CD14-positive monocyte (primary cell): ENCODE measurements at regions not wholly inside any gene's neighbourhood (a gene's known extent, or its start where the extent isn't known, plus 50 kb on each side); places are given as distances from the start of the nearest gene placed in this dataset.

Experiments
- DNase-seq, 3 donors: peaks; one replicate each; pipeline ENCODE4 v3.0.0-alpha.2; 2011 to 2022
- H2AFZ ChIP-seq: 2 replicates; pipeline ENCODE4 v1.6.0; 2012; ENCODE audit warnings: mild to moderate bottlenecking, low read depth, low read length, inconsistent platforms; ENCODE audit not compliant: insufficient read depth, poor library complexity, severe bottlenecking
- H3K27ac ChIP-seq, 2 donors: 1 replicate in 1 of 2; 2 replicates in 1 of 2; pipeline ENCODE4 v1.5.1; 2012 to 2013; ENCODE audit warnings: low read length in 2 of 2, control low read depth in 1 of 2, inconsistent platforms in 1 of 2, low read depth in 1 of 2, mild to moderate bottlenecking in 1 of 2
- H3K27me3 ChIP-seq, 2 donors: one replicate each; pipeline versions ENCODE4 v1.6.0 to v1.6.1; 2011 to 2013; ENCODE audit warnings: low read length in 2 of 2; ENCODE audit not compliant: control insufficient read depth in 2 of 2, insufficient read depth in 2 of 2
- H3K36me3 ChIP-seq, 2 donors: replicated peaks in 1 of 2; 1 replicate in 1 of 2; 2 replicates in 1 of 2; pipeline versions ENCODE4 v1.5.1 to v1.6.1; 2012 to 2013; ENCODE audit warnings: low read length in 2 of 2, control low read depth in 1 of 2, inconsistent platforms in 1 of 2, mild to moderate bottlenecking in 1 of 2; ENCODE audit not compliant: insufficient read depth in 2 of 2, control insufficient read depth in 1 of 2
- H3K4me1 ChIP-seq, 2 donors: 1 replicate in 1 of 2; 2 replicates in 1 of 2; pipeline versions ENCODE4 v1.5.1 to v1.6.1; 2012 to 2013; ENCODE audit warnings: low read length in 2 of 2, control low read depth in 1 of 2, inconsistent platforms in 1 of 2, mild to moderate bottlenecking in 1 of 2, moderate library complexity in 1 of 2; ENCODE audit not compliant: insufficient read depth in 2 of 2, control insufficient read depth in 1 of 2
- H3K4me2 ChIP-seq: replicated peaks from 2 replicates; pipeline ENCODE3; 2012; ENCODE audit warnings: low read length, moderate library complexity, mild to moderate bottlenecking; ENCODE audit not compliant: poor library complexity, severe bottlenecking; ENCODE audit errors: extremely low read depth
- H3K4me3 ChIP-seq, 3 experiments: fragments of 200-600 bp in 1 of 3; sonication (generic) in 1 of 3; replicated peaks in 1 of 3; 1 replicate in 2 of 3; 2 replicates in 1 of 3; pipeline ENCODE4 v1.5.1; 2011 to 2013; ENCODE audit warnings: low read length in 3 of 3, mild to moderate bottlenecking in 3 of 3, control low read depth in 2 of 3, low read depth in 2 of 3, inconsistent platforms in 1 of 3, moderate library complexity in 1 of 3
- H3K79me2 ChIP-seq: 2 replicates; pipeline ENCODE4 v1.6.0; 2012; ENCODE audit warnings: mild to moderate bottlenecking, control low read depth, inconsistent platforms, low read length, moderate library complexity; ENCODE audit not compliant: insufficient read depth
- H3K9ac ChIP-seq: 2 replicates; pipeline ENCODE4 v1.6.0; 2017; ENCODE audit warnings: low read length, mild to moderate bottlenecking; ENCODE audit not compliant: insufficient read depth, poor library complexity, severe bottlenecking
- H3K9me3 ChIP-seq, 2 donors: replicated peaks in 1 of 2; 1 replicate in 1 of 2; 2 replicates in 1 of 2; pipeline versions ENCODE4 v1.5.1 to v1.6.1; 2012 to 2013; ENCODE audit warnings: low read length in 2 of 2, control low read depth in 1 of 2; ENCODE audit not compliant: control insufficient read depth in 1 of 2, insufficient read depth in 1 of 2
- H4K20me1 ChIP-seq: 2 replicates; pipeline ENCODE4 v1.6.0; 2012; ENCODE audit warnings: mild to moderate bottlenecking, low read length, control low read depth, moderate library complexity; ENCODE audit not compliant: insufficient read depth
- H3K27ac Mint-ChIP-seq, 7 donors: one replicate each; pipeline ENCODE4 v1.8.0; 2020; ENCODE audit warnings: mild to moderate bottlenecking in 7 of 7, mixed read lengths in 7 of 7, moderate library complexity in 6 of 7, inconsistent platforms in 2 of 7
- H3K27me3 Mint-ChIP-seq, 3 donors: one replicate each; pipeline ENCODE4 v1.8.0; 2021 to 2022; ENCODE audit warnings: low read depth in 3 of 3, mild to moderate bottlenecking in 3 of 3, mixed read lengths in 3 of 3, moderate library complexity in 3 of 3, inconsistent platforms in 1 of 3
- H3K36me3 Mint-ChIP-seq, 2 donors: one replicate each; pipeline ENCODE4 v1.8.0; 2020; ENCODE audit warnings: mixed read lengths in 2 of 2, inconsistent platforms in 1 of 2, mild to moderate bottlenecking in 1 of 2
- H3K4me1 Mint-ChIP-seq: one replicate; pipeline ENCODE4 v1.8.0; 2020; ENCODE audit warnings: mild to moderate bottlenecking, mixed read lengths
- H3K4me3 Mint-ChIP-seq, 2 donors: one replicate each; pipeline ENCODE4 v1.8.0; 2020; ENCODE audit warnings: mild to moderate bottlenecking in 2 of 2, mixed read lengths in 2 of 2, moderate library complexity in 1 of 2
- H3K9me3 Mint-ChIP-seq, 7 donors: one replicate each; pipeline ENCODE4 v1.8.0; 2020 to 2022; ENCODE audit warnings: mixed read lengths in 7 of 7, mild to moderate bottlenecking in 6 of 7, moderate library complexity in 6 of 7, inconsistent platforms in 2 of 7
- WGBS: methylation state at CpG from one replicate; pipeline ENCODE4 v1.1.5; 2013; ENCODE audit warnings: missing lambda C conversion rate; ENCODE audit not compliant: insufficient coverage; 5-methylcytosine and 5-hydroxymethylcytosine counted together
- intact Hi-C, 2 donors: fragments of 100-400 bp; cut with micrococcal nuclease; formaldehyde crosslinking; loops; one replicate each; pipeline versions ENCODE4 v1.15.0 to v1.15.1; 2023
- TF ChIP-seq, protein P1 (sequence below): fragments of 200-600 bp; IDR thresholded peaks from one replicate; pipeline ENCODE4 v1.8.0; 2022; ENCODE audit warnings: antibody characterized with exemption, mild to moderate bottlenecking

- Mint-ChIP-seq H3K36me3 (no peaks in the 10 kb centered on the region), H3K27me3 (peaks cover 1 to 5% (median 2%) of the 10 kb centered on the region in 3 donors), H3K4me1 (peaks cover 38% of the 10 kb centered on the region), H3K4me3 (no peak overlapping the region), H3K9me3 (peaks cover 0 to 2% (median 0%) of the 10 kb centered on the region in 7 donors), H3K27ac (no peak overlapping the region)
- Histone ChIP-seq H3K36me3 (no peaks in the 10 kb centered on the region), H3K9ac (no peak overlapping the region), H3K27ac (no peak overlapping the region), H3K4me3 (no peak overlapping the region), H4K20me1 (no peaks in the 10 kb centered on the region), H3K4me1 (peaks cover 25 to 29% of the 10 kb centered on the region in 2 donors), H3K79me2 (no peaks in the 10 kb centered on the region), H3K4me2 (no peak overlapping the region), H2AFZ (no peak overlapping the region), H3K9me3 (no peaks in the 10 kb centered on the region), H3K27me3 (no peaks in the 10 kb centered on the region)
- TF ChIP-seq, protein P1, sequence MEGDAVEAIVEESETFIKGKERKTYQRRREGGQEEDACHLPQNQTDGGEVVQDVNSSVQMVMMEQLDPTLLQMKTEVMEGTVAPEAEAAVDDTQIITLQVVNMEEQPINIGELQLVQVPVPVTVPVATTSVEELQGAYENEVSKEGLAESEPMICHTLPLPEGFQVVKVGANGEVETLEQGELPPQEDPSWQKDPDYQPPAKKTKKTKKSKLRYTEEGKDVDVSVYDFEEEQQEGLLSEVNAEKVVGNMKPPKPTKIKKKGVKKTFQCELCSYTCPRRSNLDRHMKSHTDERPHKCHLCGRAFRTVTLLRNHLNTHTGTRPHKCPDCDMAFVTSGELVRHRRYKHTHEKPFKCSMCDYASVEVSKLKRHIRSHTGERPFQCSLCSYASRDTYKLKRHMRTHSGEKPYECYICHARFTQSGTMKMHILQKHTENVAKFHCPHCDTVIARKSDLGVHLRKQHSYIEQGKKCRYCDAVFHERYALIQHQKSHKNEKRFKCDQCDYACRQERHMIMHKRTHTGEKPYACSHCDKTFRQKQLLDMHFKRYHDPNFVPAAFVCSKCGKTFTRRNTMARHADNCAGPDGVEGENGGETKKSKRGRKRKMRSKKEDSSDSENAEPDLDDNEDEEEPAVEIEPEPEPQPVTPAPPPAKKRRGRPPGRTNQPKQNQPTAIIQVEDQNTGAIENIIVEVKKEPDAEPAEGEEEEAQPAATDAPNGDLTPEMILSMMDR: no peak
- WGBS: 96% methylated on average over 3 of the region's 4 CpGs
- intact Hi-C loops: no loop called here
- DNase-seq: no peak
Observed at GRCh38 chr12:111124183-111124582, 203.8 kb upstream of the MYL2 start.

- H3K9ac ChIP-seq: no peak overlapping the region
- H3K4me3 ChIP-seq: no peak overlapping the region
- peaks cover 25 to 28% of the 10 kb centered on the region in 2 donors for H3K4me1 ChIP-seq
- H3K27ac ChIP-seq: no peak overlapping the region
- Mint-ChIP-seq H3K27ac (no peak overlapping the region), H3K9me3 (peaks cover 0 to 2% (median 0%) of the 10 kb centered on the region in 7 donors), H3K4me1 (peaks cover 36% of the 10 kb centered on the region), H3K27me3 (peaks cover 1 to 5% (median 2%) of the 10 kb centered on the region in 3 donors), H3K4me3 (no peak overlapping the region), H3K36me3 (no peaks in the 10 kb centered on the region)
- no peaks in the 10 kb centered on the region for H3K36me3 ChIP-seq
- no peak overlapping the region for H2AFZ ChIP-seq
- H3K4me2 ChIP-seq: no peak overlapping the region
- intact Hi-C loops: no loop called here
- H3K27me3 ChIP-seq: no peaks in the 10 kb centered on the region
- 100% methylated on average over 3 of the region's 6 CpGs for WGBS
- no peaks in the 10 kb centered on the region for H4K20me1 ChIP-seq
- no peaks in the 10 kb centered on the region for H3K9me3 ChIP-seq
- no peak for DNase-seq
- TF ChIP-seq, protein P1: no peak
- H3K79me2 ChIP-seq: no peaks in the 10 kb centered on the region
Observed at GRCh38 chr12:111123390-111123789, 203.0 kb upstream of the MYL2 start.
